ENCODE measurements at regions not wholly inside any gene's neighbourhood (a gene's known extent, or its start where the extent isn't known, plus 50 kb on each side); places are given as distances from the start of the nearest gene placed in this dataset.
"Not testable (repeated sequence)": the region's sequence is repeated elsewhere in the genome, so short reads cannot be mapped to it uniquely, and the experiment has no call there.

GRCh38 chr3:74390121-74390877 lies 224.2 kb downstream of the CNTN3 start:
- H3K4me3 ChIP-seq (ENCODE audit: low read depth, low read length) = no peak overlapping the region
- TF ChIP-seq CTCF (IDR thresholded peaks at IDR 0.05; ENCODE audit: control insufficient read depth, extremely low read depth, insufficient read depth) = no peak
- DNase-seq (ENCODE audit: low read depth) = no peak

GRCh38 chr3:74387111-74387735 lies 227.2 kb downstream of the CNTN3 start:
- DNase-seq (ENCODE audit: low read depth) = no peak
- TF ChIP-seq CTCF (IDR thresholded peaks at IDR 0.05; ENCODE audit: control insufficient read depth, extremely low read depth, insufficient read depth) = no peak

GRCh38 chr3:74384159-74384558 lies 230.3 kb downstream of the CNTN3 start:
- TF ChIP-seq CTCF (IDR thresholded peaks at IDR 0.05; ENCODE audit: control insufficient read depth, extremely low read depth, insufficient read depth) = no peak
- no peak for DNase-seq (ENCODE audit: low read depth)
- H3K4me3 ChIP-seq (ENCODE audit: low read depth, low read length) = no peak overlapping the region

More at GRCh38 chr3:74387111-74387735, 227.2 kb downstream of the CNTN3 start:
- no peak overlapping the region for H3K4me3 ChIP-seq (ENCODE audit: low read depth, low read length)

- no peak for DNase-seq (ENCODE audit: low read depth)
- no peak for TF ChIP-seq CTCF (IDR thresholded peaks at IDR 0.05; ENCODE audit: control insufficient read depth, extremely low read depth, insufficient read depth)
- H3K4me3 ChIP-seq (ENCODE audit: low read depth, low read length) = no peak overlapping the region
These were observed 236.8 kb downstream of the CNTN3 start for GRCh38 chr3:74377669-74378068.

- DNase-seq (ENCODE audit: low read depth); H3K4me3 ChIP-seq (ENCODE audit: low read depth, low read length): not testable (repeated sequence)
- peak; percentile 47 for TF ChIP-seq CTCF (IDR thresholded peaks at IDR 0.05; ENCODE audit: control insufficient read depth, extremely low read depth, insufficient read depth)
These were observed 238.1 kb downstream of the CNTN3 start for GRCh38 chr3:74376323-74376722.

- TF ChIP-seq CTCF (IDR thresholded peaks at IDR 0.05; ENCODE audit: control insufficient read depth, extremely low read depth, insufficient read depth) = no peak
- no peak for DNase-seq (ENCODE audit: low read depth)
- no peak overlapping the region for H3K4me3 ChIP-seq (ENCODE audit: low read depth, low read length)
These were observed 238.8 kb downstream of the CNTN3 start for GRCh38 chr3:74375653-74376052.
